Left ventricle myocardium inferior (tissue), 1 donor: ENCODE measurements at regions not wholly inside any gene's neighbourhood (a gene's known extent, or its start where the extent isn't known, plus 50 kb on each side); places are given as distances from the start of the nearest gene placed in this dataset.
"Not testable (repeated sequence)": the region's sequence is repeated elsewhere in the genome, so short reads cannot be mapped to it uniquely, and the experiment has no call there.

ENCODE experiments used
- DNase-seq: peaks from one replicate; pipeline ENCODE4 v3.0.0-alpha.2; 2020
- H3K27ac ChIP-seq: fragments of 200-600 bp; replicated peaks from 2 replicates; pipeline ENCODE4 v1.8.0; 2021
- H3K27me3 ChIP-seq: fragments of 200-600 bp; 2 replicates; pipeline ENCODE4 v1.8.0; 2021; ENCODE audit warnings: low read depth
- H3K36me3 ChIP-seq: fragments of 200-600 bp; 2 replicates; pipeline ENCODE4 v1.8.0; 2021
- H3K4me1 ChIP-seq: fragments of 200-600 bp; 2 replicates; pipeline ENCODE4 v1.8.0; 2021
- H3K4me3 ChIP-seq: fragments of 200-600 bp; 2 replicates; pipeline ENCODE4 v1.8.0; 2021; ENCODE audit warnings: mild to moderate bottlenecking, moderate library complexity
- H3K9me3 ChIP-seq: fragments of 200-600 bp; replicated peaks from 2 replicates; pipeline ENCODE4 v1.8.0; 2021
- CTCF ChIP-seq: fragments of 200-600 bp; IDR thresholded peaks from 2 replicates; pipeline ENCODE4 v1.8.0; 2021; ENCODE audit warnings: antibody characterized with exemption, mild to moderate bottlenecking, borderline replicate concordance
- intact Hi-C: fragments of 100-400 bp; cut with micrococcal nuclease; formaldehyde crosslinking; loops from one replicate; pipeline ENCODE4 v1.11.0; 2022
- donor health status: DM: no; HTN: yes; CAD: no; lungs with severe emphysema.

DNA sequence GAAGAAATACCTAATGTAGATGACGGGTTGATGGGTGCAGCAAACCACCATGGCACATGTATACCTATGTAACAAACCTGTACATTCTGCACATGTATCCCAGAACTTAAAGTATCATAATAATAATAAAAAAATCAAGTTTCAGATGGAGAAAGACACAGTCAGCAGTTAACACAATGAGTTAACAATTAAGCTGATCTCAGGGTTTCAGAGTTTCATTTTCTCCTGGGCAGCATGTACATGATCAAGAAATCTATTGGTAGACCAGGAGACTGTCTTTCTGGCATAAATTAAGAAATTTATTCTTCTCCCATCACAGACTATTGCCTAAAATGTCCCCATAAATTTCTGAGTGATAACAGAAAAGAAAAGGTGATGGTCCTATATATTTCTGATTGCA is 155.3 kb downstream of the RAD51AP2 start:
- TF ChIP-seq CTCF = no peak

GRCh38 chr2:17355608-17356329 is 162.5 kb downstream of the RAD51AP2 start:
- TF ChIP-seq CTCF = no peak
- H3K4me3 ChIP-seq = no peak overlapping the region
- H3K27ac ChIP-seq = no peak overlapping the region
- intact Hi-C loops = no loop called here
- H3K36me3 ChIP-seq = no peaks in the 10 kb centered on the region
- no peaks in the 10 kb centered on the region for H3K4me1 ChIP-seq
- H3K9me3 ChIP-seq = peaks cover 3% of the 10 kb centered on the region
- no peak for DNase-seq
- H3K27me3 ChIP-seq = no peaks in the 10 kb centered on the region

More for the DNA sequence above, 155.3 kb downstream of the RAD51AP2 start:
- Histone ChIP-seq H3K4me3 (no peak overlapping the region), H3K27me3 (no peaks in the 10 kb centered on the region), H3K27ac (no peak overlapping the region), H3K4me1 (no peaks in the 10 kb centered on the region), H3K36me3 (no peaks in the 10 kb centered on the region), H3K9me3 (peaks cover 17% of the 10 kb centered on the region)
- DNase-seq = no peak
- intact Hi-C loops = no loop called here

GRCh38 chr2:17353263-17353662 is 165.0 kb downstream of the RAD51AP2 start:
- no peak for TF ChIP-seq CTCF
- Histone ChIP-seq H3K4me1 (no peaks in the 10 kb centered on the region), H3K27me3 (no peaks in the 10 kb centered on the region), H3K27ac (no peak overlapping the region), H3K36me3 (no peaks in the 10 kb centered on the region), H3K4me3 (no peak overlapping the region), H3K9me3 (peaks cover 7% of the 10 kb centered on the region)
- intact Hi-C loops = no loop called here
- no peak for DNase-seq

DNA sequence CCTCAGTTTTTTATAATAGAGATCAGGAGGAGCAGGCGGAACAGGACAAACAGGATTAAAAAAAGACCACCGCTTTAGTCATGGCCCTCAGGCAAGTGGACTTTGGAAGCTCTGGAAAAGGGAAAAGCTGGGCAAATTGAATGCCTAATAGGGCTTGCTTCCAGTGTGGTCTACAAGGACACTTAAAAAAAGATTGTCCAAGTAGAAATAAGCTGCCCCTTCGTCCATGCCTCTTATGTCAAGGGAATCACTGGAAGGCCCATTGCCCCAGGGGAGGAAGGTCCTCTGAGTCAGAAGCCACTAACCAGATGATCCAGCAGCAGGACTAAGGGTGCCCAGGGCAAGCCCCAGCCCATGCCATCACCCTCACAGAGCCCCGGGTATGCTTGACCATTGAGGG is 175.5 kb downstream of the RAD51AP2 start:
- intact Hi-C loops, H3K27me3 ChIP-seq, H3K36me3 ChIP-seq, H3K9me3 ChIP-seq, H3K4me3 ChIP-seq, H3K4me1 ChIP-seq, DNase-seq, H3K27ac ChIP-seq: not testable (repeated sequence)

DNA sequence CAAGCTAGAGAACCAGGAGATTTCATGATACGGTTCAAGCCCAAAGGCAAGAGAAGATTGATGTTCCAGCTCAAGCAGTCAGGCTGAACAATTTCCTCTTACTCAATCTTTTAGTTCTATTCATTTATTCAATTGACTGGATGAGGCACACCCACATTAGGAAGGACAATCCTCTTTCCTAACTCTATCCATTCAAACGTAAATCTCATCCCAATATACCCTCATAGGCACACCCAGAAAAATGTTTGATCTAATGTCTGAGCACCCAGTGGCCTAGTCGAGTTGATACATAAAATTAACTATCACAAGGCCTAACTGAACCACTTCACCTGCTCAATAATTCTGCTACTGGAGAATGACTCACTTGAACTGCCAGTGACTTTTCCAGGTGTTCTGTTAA is 180.7 kb downstream of the RAD51AP2 start:
- Histone ChIP-seq H3K9me3 (no peaks in the 10 kb centered on the region), H3K4me1 (no peaks in the 10 kb centered on the region), H3K36me3 (no peaks in the 10 kb centered on the region), H3K27ac (no peak overlapping the region), H3K4me3 (no peak overlapping the region), H3K27me3 (no peaks in the 10 kb centered on the region)
- no peak for DNase-seq
- intact Hi-C loops = no loop called here
- no peak for TF ChIP-seq CTCF

DNA sequence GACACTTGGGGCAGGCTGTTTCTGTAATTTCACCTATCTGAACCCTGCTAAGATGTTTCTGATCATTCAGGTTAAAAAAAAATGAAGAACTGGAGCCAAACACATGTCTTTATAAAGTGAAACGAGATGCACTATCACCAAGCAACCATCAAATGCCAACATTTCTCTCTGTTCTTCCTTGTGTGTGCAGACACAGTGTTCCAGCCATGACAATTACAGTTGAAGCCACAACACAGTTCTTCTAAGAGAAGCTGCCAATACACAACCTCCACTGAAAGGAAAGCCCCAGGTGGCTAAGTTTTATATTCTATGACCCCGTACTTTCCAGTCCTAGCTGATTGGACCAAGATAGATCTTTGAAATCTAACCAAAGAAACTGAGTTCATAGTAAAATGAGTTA is 181.8 kb downstream of the RAD51AP2 start:
- DNase-seq = no peak
- Histone ChIP-seq H3K36me3 (no peaks in the 10 kb centered on the region), H3K4me3 (no peak overlapping the region), H3K27me3 (no peaks in the 10 kb centered on the region), H3K9me3 (no peaks in the 10 kb centered on the region), H3K4me1 (no peaks in the 10 kb centered on the region), H3K27ac (no peak overlapping the region)
- TF ChIP-seq CTCF = no peak
- intact Hi-C loops = no loop called here
